ENCODE measurements at regions not wholly inside any gene's neighbourhood (a gene's known extent, or its start where the extent isn't known, plus 50 kb on each side); places are given as distances from the start of the nearest gene placed in this dataset.

DNA sequence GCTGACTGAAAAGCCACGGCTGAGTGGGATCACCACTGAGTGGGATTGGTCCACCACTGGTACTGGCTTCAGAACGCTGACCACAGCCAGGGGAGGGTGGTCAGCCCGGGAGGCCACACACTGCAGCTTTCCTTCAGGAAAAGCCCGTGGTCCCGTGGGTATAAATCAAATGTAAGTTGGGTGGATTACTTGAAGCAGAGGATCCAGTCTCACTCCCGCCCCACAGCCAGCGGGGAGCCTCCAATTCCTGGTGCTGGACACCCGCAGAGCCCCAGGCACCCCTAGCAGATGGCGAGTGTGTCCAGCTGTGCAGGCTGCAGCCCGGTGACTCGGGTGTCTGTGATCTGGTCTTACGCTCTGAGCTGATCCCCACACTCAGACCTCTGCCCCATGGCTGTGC lies 231.1 kb upstream of the ZNF32 start:
- Histone ChIP-seq H3K4me1 (peaks cover 0 to 16% (median 11%) of the 10 kb centered on the region in 6 donors), H3K27me3 (replicated peaks in 1 of 7) (peaks cover 0 to 13% (median 0%) of the 10 kb centered on the region in 7 donors), H3K9me3 (no peaks in the 10 kb centered on the region), H3K36me3 (no peaks in the 10 kb centered on the region), H3K27ac (peak overlapping the region in 2 of 8 donors; percentile 47 to 50), H3K4me3 (no peak overlapping the region)
- intact Hi-C loops (cut with DNase I; ENCODE audit: low total_unique reads) = no loop called here
- WGBS, 5 donors = 81 to 89% (median 83%) methylated on average over 9 to 12 of the region's 12 CpGs
- no peak for DNase-seq
- TF ChIP-seq POLR2AphosphoS5 (IDR thresholded peaks at IDR 0.05) = no peak
- TF ChIP-seq POLR2A (IDR thresholded peaks at IDR 0.05) = no peak
- TF ChIP-seq, protein P1, sequence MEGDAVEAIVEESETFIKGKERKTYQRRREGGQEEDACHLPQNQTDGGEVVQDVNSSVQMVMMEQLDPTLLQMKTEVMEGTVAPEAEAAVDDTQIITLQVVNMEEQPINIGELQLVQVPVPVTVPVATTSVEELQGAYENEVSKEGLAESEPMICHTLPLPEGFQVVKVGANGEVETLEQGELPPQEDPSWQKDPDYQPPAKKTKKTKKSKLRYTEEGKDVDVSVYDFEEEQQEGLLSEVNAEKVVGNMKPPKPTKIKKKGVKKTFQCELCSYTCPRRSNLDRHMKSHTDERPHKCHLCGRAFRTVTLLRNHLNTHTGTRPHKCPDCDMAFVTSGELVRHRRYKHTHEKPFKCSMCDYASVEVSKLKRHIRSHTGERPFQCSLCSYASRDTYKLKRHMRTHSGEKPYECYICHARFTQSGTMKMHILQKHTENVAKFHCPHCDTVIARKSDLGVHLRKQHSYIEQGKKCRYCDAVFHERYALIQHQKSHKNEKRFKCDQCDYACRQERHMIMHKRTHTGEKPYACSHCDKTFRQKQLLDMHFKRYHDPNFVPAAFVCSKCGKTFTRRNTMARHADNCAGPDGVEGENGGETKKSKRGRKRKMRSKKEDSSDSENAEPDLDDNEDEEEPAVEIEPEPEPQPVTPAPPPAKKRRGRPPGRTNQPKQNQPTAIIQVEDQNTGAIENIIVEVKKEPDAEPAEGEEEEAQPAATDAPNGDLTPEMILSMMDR (IDR thresholded peaks at IDR 0.05 in 8 of 11, conservative IDR thresholded peaks at IDR 0.05 in 3 of 11) = no peak

DNA sequence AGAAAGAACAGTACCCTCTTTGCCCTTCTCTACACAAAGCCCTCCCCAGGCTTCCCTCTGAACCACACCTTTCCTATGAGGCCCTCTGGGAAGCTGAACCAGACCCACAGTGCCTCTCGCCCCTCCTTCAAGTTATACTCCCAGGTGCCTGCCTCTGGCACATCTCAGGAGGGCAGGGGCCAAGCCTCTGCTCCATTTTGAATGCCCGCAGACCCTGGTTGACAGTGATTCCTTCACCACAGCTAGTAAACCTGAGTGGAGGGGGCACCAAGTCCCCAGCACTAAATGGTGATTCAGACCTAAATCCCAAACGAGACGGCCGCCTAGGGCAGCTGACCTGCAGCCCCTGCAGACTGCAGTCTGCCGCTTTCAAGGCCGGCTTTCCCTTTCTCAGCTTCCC lies 230.5 kb upstream of the ZNF32 start:
- no peak overlapping the region for H3K4me3 ChIP-seq
- H3K27ac ChIP-seq = peak overlapping the region in 3 of 8 donors; percentile 29 to 50 (median 47)
- 87 to 91% (median 89%) methylated on average over 7 of the region's 7 CpGs for WGBS, 5 donors
- no peak for DNase-seq
- peaks cover 0 to 16% (median 11%) of the 10 kb centered on the region in 6 donors for H3K4me1 ChIP-seq
- TF ChIP-seq POLR2AphosphoS5 (IDR thresholded peaks at IDR 0.05) = no peak
- TF ChIP-seq, protein P1 (IDR thresholded peaks at IDR 0.05 in 8 of 11, conservative IDR thresholded peaks at IDR 0.05 in 3 of 11) = no peak
- no peak for TF ChIP-seq POLR2A (IDR thresholded peaks at IDR 0.05)
- intact Hi-C loops (cut with DNase I; ENCODE audit: low total_unique reads) = no loop called here
- H3K9me3 ChIP-seq = no peaks in the 10 kb centered on the region
- H3K36me3 ChIP-seq = no peaks in the 10 kb centered on the region
- H3K27me3 ChIP-seq (replicated peaks in 1 of 7) = peaks cover 0 to 13% (median 0%) of the 10 kb centered on the region in 7 donors

DNA sequence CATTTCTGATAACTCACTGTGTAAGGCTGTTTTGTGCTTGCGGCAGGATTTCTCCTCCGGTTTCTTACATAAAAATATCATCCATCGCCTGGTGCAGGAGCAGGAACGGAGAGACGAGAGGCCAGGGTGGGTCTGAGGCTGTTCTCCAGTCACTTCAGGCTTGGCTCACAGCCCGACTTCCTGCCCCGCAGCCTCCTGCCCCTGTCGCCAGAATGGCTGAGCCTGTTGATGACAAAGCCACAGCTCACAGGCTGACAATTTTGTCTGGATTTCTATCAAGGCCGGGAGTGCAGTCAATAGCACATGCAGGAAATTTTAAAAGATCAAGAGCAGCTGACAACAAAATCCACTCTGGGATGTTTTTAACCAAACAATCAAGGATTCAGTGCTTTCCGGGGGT lies 229.7 kb upstream of the ZNF32 start:
- Histone ChIP-seq H3K4me3 (no peak overlapping the region), H3K9me3 (no peaks in the 10 kb centered on the region), H3K27me3 (replicated peaks in 1 of 7) (peaks cover 0 to 13% (median 0%) of the 10 kb centered on the region in 7 donors), H3K36me3 (no peaks in the 10 kb centered on the region), H3K4me1 (peaks cover 0 to 16% (median 11%) of the 10 kb centered on the region in 6 donors), H3K27ac (peak overlapping the region in 6 of 8 donors; percentile 15 to 50 (median 32))
- WGBS, 5 donors = 17 to 29% (median 22%) methylated on average over 10 of the region's 10 CpGs
- DNase-seq = no peak
- TF ChIP-seq POLR2A (IDR thresholded peaks at IDR 0.05) = no peak
- TF ChIP-seq POLR2AphosphoS5 (IDR thresholded peaks at IDR 0.05) = peak; percentile 15 to 56 (median 47)
- intact Hi-C loops (cut with DNase I; ENCODE audit: low total_unique reads) = no loop called here

DNA sequence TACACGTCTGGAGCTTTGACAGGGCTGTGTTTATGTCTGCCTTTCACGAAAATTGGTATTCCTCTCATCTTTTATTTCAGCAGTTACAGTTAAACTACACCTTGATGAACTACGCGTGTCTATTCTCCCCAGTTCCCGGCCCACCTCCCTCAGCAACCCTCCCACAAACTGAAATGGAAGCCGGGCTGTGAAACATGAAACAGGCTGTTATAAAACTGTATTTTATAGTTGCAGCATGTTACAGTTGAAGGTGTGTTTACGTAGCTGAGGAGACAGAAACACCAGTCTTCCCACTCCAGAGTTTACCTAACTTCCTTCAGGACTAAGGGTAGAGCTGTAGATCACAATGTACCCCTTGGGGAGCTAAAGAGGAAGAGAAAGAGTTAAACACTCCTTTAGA lies 228.3 kb upstream of the ZNF32 start:
- Histone ChIP-seq H3K4me1 (peaks cover 0 to 16% (median 11%) of the 10 kb centered on the region in 6 donors), H3K4me3 (no peak overlapping the region), H3K36me3 (no peaks in the 10 kb centered on the region), H3K27ac (no peak overlapping the region), H3K9me3 (no peaks in the 10 kb centered on the region), H3K27me3 (replicated peaks in 1 of 7) (peaks cover 0 to 13% (median 0%) of the 10 kb centered on the region in 7 donors)
- intact Hi-C loops (cut with DNase I; ENCODE audit: low total_unique reads) = no loop called here
- TF ChIP-seq POLR2A (IDR thresholded peaks at IDR 0.05) (no peak), POLR2AphosphoS5 (IDR thresholded peaks at IDR 0.05) (no peak)
- TF ChIP-seq, protein P1 (IDR thresholded peaks at IDR 0.05 in 8 of 11, conservative IDR thresholded peaks at IDR 0.05 in 3 of 11) = no peak
- no peak for DNase-seq
- WGBS, 5 donors = 86 to 95% (median 88%) methylated on average over 7 of the region's 7 CpGs
